ENCODE measurements at regions not wholly inside any gene's neighbourhood (a gene's known extent, or its start where the extent isn't known, plus 50 kb on each side); places are given as distances from the start of the nearest gene placed in this dataset.

GRCh38 chr10:78950656-78951587, 117.8 kb upstream of the ZMIZ1 start:
- TF ChIP-seq, protein P1, sequence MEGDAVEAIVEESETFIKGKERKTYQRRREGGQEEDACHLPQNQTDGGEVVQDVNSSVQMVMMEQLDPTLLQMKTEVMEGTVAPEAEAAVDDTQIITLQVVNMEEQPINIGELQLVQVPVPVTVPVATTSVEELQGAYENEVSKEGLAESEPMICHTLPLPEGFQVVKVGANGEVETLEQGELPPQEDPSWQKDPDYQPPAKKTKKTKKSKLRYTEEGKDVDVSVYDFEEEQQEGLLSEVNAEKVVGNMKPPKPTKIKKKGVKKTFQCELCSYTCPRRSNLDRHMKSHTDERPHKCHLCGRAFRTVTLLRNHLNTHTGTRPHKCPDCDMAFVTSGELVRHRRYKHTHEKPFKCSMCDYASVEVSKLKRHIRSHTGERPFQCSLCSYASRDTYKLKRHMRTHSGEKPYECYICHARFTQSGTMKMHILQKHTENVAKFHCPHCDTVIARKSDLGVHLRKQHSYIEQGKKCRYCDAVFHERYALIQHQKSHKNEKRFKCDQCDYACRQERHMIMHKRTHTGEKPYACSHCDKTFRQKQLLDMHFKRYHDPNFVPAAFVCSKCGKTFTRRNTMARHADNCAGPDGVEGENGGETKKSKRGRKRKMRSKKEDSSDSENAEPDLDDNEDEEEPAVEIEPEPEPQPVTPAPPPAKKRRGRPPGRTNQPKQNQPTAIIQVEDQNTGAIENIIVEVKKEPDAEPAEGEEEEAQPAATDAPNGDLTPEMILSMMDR (IDR thresholded peaks at IDR 0.05) = no peak
- TF ChIP-seq POLR2A (IDR thresholded peaks at IDR 0.05) = no peak

Measured in right lobe of liver (tissue), 4 donors.